Endothelial cell of umbilical vein (primary cell): ENCODE measurements at regions not wholly inside any gene's neighbourhood (a gene's known extent, or its start where the extent isn't known, plus 50 kb on each side); places are given as distances from the start of the nearest gene placed in this dataset.

Experiments
- EZH2 ChIP-seq: IDR thresholded peaks from 2 replicates; pipeline ENCODE4 v1.6.1; 2012; ENCODE audit warnings: borderline replicate concordance, low read depth, mild to moderate bottlenecking, moderate library complexity, low read length, inconsistent platforms; ENCODE audit not compliant: severe bottlenecking
- POLR2A ChIP-seq: IDR thresholded peaks from 2 replicates; pipeline ENCODE4 v1.6.1; 2012; ENCODE audit warnings: low read depth, mild to moderate bottlenecking, control low read depth, low read length
- POLR2AphosphoS5 ChIP-seq: IDR thresholded peaks from 2 replicates; pipeline ENCODE4 v1.6.1; 2012; ENCODE audit warnings: low read depth, mild to moderate bottlenecking, control low read depth, low read length, moderate library complexity; ENCODE audit not compliant: insufficient read depth
- TF ChIP-seq, protein P1 (sequence below), 2 donors: IDR thresholded peaks; 1 replicate in 1 of 2; 2 replicates in 1 of 2; pipeline ENCODE4 v1.5.1; 2011; ENCODE audit warnings: low read length in 2 of 2, mild to moderate bottlenecking in 2 of 2, moderate library complexity in 2 of 2, control low read depth in 1 of 2, inconsistent platforms in 1 of 2, low read depth in 1 of 2; ENCODE audit not compliant: insufficient read depth in 1 of 2; ENCODE audit errors: extremely low read depth in 1 of 2
- TF ChIP-seq, protein P2 (sequence below): IDR thresholded peaks from 2 replicates; pipeline ENCODE4 v1.6.1; 2011; ENCODE audit not compliant: insufficient read depth, insufficient read length

DNA sequence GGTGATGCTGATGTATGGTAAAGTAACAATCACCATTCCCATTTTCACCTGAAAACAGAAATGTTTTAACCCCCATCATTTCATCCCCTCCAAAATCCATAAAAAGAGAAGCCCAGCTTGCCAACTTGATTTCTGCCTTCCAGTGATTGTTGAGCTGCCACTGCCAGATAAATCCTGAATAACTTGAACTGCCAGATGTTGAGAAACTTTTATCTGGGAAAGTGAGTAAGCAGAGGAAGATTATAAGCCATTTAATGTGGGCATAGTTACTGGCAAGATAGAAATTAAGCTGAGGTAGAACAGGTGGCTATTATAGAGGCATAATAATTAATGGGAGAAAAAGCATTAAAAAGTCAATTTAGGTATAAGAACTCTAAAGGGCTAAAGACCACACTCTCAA, 534.1 kb downstream of the ANKRD7 start:
- TF ChIP-seq POLR2A (no peak), EZH2 (no peak), POLR2AphosphoS5 (no peak)
- TF ChIP-seq, protein P1, sequence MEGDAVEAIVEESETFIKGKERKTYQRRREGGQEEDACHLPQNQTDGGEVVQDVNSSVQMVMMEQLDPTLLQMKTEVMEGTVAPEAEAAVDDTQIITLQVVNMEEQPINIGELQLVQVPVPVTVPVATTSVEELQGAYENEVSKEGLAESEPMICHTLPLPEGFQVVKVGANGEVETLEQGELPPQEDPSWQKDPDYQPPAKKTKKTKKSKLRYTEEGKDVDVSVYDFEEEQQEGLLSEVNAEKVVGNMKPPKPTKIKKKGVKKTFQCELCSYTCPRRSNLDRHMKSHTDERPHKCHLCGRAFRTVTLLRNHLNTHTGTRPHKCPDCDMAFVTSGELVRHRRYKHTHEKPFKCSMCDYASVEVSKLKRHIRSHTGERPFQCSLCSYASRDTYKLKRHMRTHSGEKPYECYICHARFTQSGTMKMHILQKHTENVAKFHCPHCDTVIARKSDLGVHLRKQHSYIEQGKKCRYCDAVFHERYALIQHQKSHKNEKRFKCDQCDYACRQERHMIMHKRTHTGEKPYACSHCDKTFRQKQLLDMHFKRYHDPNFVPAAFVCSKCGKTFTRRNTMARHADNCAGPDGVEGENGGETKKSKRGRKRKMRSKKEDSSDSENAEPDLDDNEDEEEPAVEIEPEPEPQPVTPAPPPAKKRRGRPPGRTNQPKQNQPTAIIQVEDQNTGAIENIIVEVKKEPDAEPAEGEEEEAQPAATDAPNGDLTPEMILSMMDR (IDR thresholded peaks at IDR 0.05; ENCODE audit: extremely low read depth in 1 of 2, insufficient read depth in 1 of 2, low read depth in 1 of 2, low read length in 2 of 2), result no peak
- TF ChIP-seq, protein P2, sequence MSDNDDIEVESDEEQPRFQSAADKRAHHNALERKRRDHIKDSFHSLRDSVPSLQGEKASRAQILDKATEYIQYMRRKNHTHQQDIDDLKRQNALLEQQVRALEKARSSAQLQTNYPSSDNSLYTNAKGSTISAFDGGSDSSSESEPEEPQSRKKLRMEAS, result no peak
